ENCODE measurements at regions not wholly inside any gene's neighbourhood (a gene's known extent, or its start where the extent isn't known, plus 50 kb on each side); places are given as distances from the start of the nearest gene placed in this dataset.

DNA sequence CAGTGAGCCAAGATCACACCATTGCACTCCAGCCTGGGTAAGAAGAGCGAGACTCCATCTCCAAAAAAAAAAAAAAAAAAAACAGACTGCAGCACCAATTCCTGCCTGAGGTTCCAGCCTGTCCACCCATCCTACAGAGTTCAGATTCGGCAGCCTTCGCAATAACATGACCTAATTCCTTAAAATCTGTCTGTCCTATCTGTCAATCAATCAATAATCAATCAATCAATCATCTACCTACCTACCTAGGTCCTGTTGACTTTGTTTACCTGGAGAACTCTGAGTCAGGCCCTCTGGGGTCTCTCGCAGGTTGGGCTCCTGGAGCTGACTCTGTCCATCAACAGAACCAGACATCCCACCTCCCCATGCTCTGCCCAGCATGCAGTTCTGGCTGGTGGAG is 236.7 kb downstream of the ENGASE start:
- TF ChIP-seq, protein P1, sequence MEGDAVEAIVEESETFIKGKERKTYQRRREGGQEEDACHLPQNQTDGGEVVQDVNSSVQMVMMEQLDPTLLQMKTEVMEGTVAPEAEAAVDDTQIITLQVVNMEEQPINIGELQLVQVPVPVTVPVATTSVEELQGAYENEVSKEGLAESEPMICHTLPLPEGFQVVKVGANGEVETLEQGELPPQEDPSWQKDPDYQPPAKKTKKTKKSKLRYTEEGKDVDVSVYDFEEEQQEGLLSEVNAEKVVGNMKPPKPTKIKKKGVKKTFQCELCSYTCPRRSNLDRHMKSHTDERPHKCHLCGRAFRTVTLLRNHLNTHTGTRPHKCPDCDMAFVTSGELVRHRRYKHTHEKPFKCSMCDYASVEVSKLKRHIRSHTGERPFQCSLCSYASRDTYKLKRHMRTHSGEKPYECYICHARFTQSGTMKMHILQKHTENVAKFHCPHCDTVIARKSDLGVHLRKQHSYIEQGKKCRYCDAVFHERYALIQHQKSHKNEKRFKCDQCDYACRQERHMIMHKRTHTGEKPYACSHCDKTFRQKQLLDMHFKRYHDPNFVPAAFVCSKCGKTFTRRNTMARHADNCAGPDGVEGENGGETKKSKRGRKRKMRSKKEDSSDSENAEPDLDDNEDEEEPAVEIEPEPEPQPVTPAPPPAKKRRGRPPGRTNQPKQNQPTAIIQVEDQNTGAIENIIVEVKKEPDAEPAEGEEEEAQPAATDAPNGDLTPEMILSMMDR (IDR thresholded peaks at IDR 0.05), result no peak
- no peak for TF ChIP-seq POLR2A (IDR thresholded peaks at IDR 0.05)
- TF ChIP-seq POLR2AphosphoS5 (IDR thresholded peaks at IDR 0.05), result no peak
